GM18498 (cell line): ENCODE measurements at regions not wholly inside any gene's neighbourhood (a gene's known extent, or its start where the extent isn't known, plus 50 kb on each side); places are given as distances from the start of the nearest gene placed in this dataset.

ENCODE experiments used
- ATAC-seq: cut with Tn5 transposase; IDR thresholded peaks from one replicate; pipeline ENCODE4 v1.9.1; 2021; ENCODE audit warnings: mild to moderate bottlenecking, moderate library complexity; ENCODE audit not compliant: unreplicated experiment

GRCh38 chr13:76795701-76796695, 90.2 kb downstream of the KCTD12 start:
- no peak for ATAC-seq

- no peak for ATAC-seq
These were observed 93.4 kb downstream of the KCTD12 start for GRCh38 chr13:76792731-76793347.

GRCh38 chr13:76790980-76791819, 95.0 kb downstream of the KCTD12 start:
- ATAC-seq: no peak

- no peak for ATAC-seq
These were observed 95.7 kb downstream of the KCTD12 start for GRCh38 chr13:76790526-76790925.

- no peak for ATAC-seq
These were observed 102.4 kb downstream of the KCTD12 start for GRCh38 chr13:76783798-76784197.

- ATAC-seq: no peak
These were observed 107.4 kb downstream of the KCTD12 start for GRCh38 chr13:76778853-76779252.

GRCh38 chr13:76777096-76777495, 109.1 kb downstream of the KCTD12 start:
- no peak for ATAC-seq

GRCh38 chr13:76775088-76775740, 111.0 kb downstream of the KCTD12 start:
- no peak for ATAC-seq

GRCh38 chr13:76773448-76774094, 112.6 kb downstream of the KCTD12 start:
- no peak for ATAC-seq

GRCh38 chr13:76772241-76772640, 114.0 kb downstream of the KCTD12 start:
- ATAC-seq: no peak

- ATAC-seq: no peak
These were observed 116.9 kb downstream of the KCTD12 start for GRCh38 chr13:76769271-76769791.

GRCh38 chr13:76768384-76768783, 117.8 kb downstream of the KCTD12 start:
- no peak for ATAC-seq

- ATAC-seq: no peak
These were observed 121.3 kb downstream of the KCTD12 start for GRCh38 chr13:76764916-76765315.

GRCh38 chr13:76764429-76764828, 121.8 kb downstream of the KCTD12 start:
- no peak for ATAC-seq

GRCh38 chr13:76762721-76763120, 123.5 kb downstream of the KCTD12 start:
- no peak for ATAC-seq

GRCh38 chr13:76759877-76760276, 126.3 kb downstream of the KCTD12 start:
- ATAC-seq: no peak

GRCh38 chr13:76758738-76759137, 127.5 kb downstream of the KCTD12 start:
- ATAC-seq: no peak

GRCh38 chr13:76758257-76758656, 127.9 kb downstream of the KCTD12 start:
- ATAC-seq: no peak

GRCh38 chr13:76756451-76756850, 129.8 kb downstream of the KCTD12 start:
- ATAC-seq: no peak

GRCh38 chr13:76754414-76754813, 131.8 kb downstream of the KCTD12 start:
- ATAC-seq: no peak
